ENCODE measurements at regions not wholly inside any gene's neighbourhood (a gene's known extent, or its start where the extent isn't known, plus 50 kb on each side); places are given as distances from the start of the nearest gene placed in this dataset.

GRCh38 chr5:139743001-139743771, 52.4 kb upstream of the PSD2 start:
- WGBS (ENCODE audit: extremely low coverage, insufficient coverage, insufficient read length): no CpG with 5 or more reads among the region's 9 CpGs

GRCh38 chr5:139743804-139744203, 51.8 kb upstream of the PSD2 start:
- H3K4me3 ChIP-seq (ENCODE audit: low read depth, low read length): no peak overlapping the region
- DNase-seq: no peak
- no peaks in the 10 kb centered on the region for H3K36me3 ChIP-seq (ENCODE audit: control insufficient read depth in 1 of 2, insufficient read depth in 2 of 2, low read length in 2 of 2)
- H4K12ac ChIP-seq (ENCODE audit: low read depth, low read length): no peak overlapping the region
- H3K18ac ChIP-seq (ENCODE audit: low read length): no peak overlapping the region
- H3K9ac ChIP-seq (ENCODE audit: low read length): no peak overlapping the region
- no peak overlapping the region for H3K27ac ChIP-seq (ENCODE audit: low read depth, low read length)
- H3K79me1 ChIP-seq (ENCODE audit: low read length): peaks cover 4% of the 10 kb centered on the region
- no peaks in the 10 kb centered on the region for H3K9me3 ChIP-seq (ENCODE audit: insufficient read depth, low read depth, low read length)
- no peak overlapping the region for H3K4ac ChIP-seq (ENCODE audit: low read depth, low read length)
- H3K79me2 ChIP-seq (ENCODE audit: control insufficient read depth, insufficient read depth, low read length, poor library complexity): no peaks in the 10 kb centered on the region
- H2BK120ac ChIP-seq (ENCODE audit: insufficient read depth, low read length, poor library complexity): no peak overlapping the region
- H4K91ac ChIP-seq (ENCODE audit: low read depth, low read length): no peak overlapping the region
- no CpG with 5 or more reads among the region's 2 CpGs for WGBS (ENCODE audit: extremely low coverage, insufficient coverage, insufficient read length)
- peaks cover 23 to 38% of the 10 kb centered on the region in 2 experiments for H3K4me1 ChIP-seq (ENCODE audit: control insufficient read depth in 1 of 2, insufficient read depth in 2 of 2, low read length in 2 of 2)
- H2BK5ac ChIP-seq (ENCODE audit: low read depth, low read length, poor library complexity): no peak overlapping the region
- no peak overlapping the region for H3K23ac ChIP-seq (ENCODE audit: low read length)
- no peak overlapping the region for H3K4me2 ChIP-seq (ENCODE audit: low read length)
- H2AFZ ChIP-seq (ENCODE audit: insufficient read depth, low read length, poor library complexity): no peak overlapping the region
- peaks cover 19% of the 10 kb centered on the region for H3K27me3 ChIP-seq (ENCODE audit: insufficient read depth, low read length)
- no peak overlapping the region for H2BK12ac ChIP-seq (ENCODE audit: low read length)
- H3K14ac ChIP-seq (ENCODE audit: low read length): no peak overlapping the region
- no peak overlapping the region for H2AK5ac ChIP-seq (ENCODE audit: low read length)
- no peak overlapping the region for H4K8ac ChIP-seq (ENCODE audit: low read depth, low read length)

More at GRCh38 chr5:139743001-139743771, 52.4 kb upstream of the PSD2 start:
- H3K23ac ChIP-seq (ENCODE audit: low read length): no peak overlapping the region
- H4K91ac ChIP-seq (ENCODE audit: low read depth, low read length): no peak overlapping the region
- H3K9ac ChIP-seq (ENCODE audit: low read length): no peak overlapping the region
- H3K79me2 ChIP-seq (ENCODE audit: control insufficient read depth, insufficient read depth, low read length, poor library complexity): no peaks in the 10 kb centered on the region
- no peaks in the 10 kb centered on the region for H3K36me3 ChIP-seq (ENCODE audit: control insufficient read depth in 1 of 2, insufficient read depth in 2 of 2, low read length in 2 of 2)
- no peak overlapping the region for H2BK120ac ChIP-seq (ENCODE audit: insufficient read depth, low read length, poor library complexity)
- no peak overlapping the region for H4K12ac ChIP-seq (ENCODE audit: low read depth, low read length)
- no peak overlapping the region for H2AK5ac ChIP-seq (ENCODE audit: low read length)
- H3K27ac ChIP-seq (ENCODE audit: low read depth, low read length): no peak overlapping the region
- no peak overlapping the region for H3K4ac ChIP-seq (ENCODE audit: low read depth, low read length)
- H3K79me1 ChIP-seq (ENCODE audit: low read length): peaks cover 4% of the 10 kb centered on the region
- no peak overlapping the region for H4K8ac ChIP-seq (ENCODE audit: low read depth, low read length)
- H3K18ac ChIP-seq (ENCODE audit: low read length): no peak overlapping the region
- H2BK5ac ChIP-seq (ENCODE audit: low read depth, low read length, poor library complexity): no peak overlapping the region
- peaks cover 1% of the 10 kb centered on the region for H3K9me3 ChIP-seq (ENCODE audit: insufficient read depth, low read depth, low read length)
- H3K4me1 ChIP-seq (ENCODE audit: control insufficient read depth in 1 of 2, insufficient read depth in 2 of 2, low read length in 2 of 2): peaks cover 23 to 36% of the 10 kb centered on the region in 2 experiments
- H3K4me2 ChIP-seq (ENCODE audit: low read length): no peak overlapping the region
- no peak for DNase-seq
- no peak overlapping the region for H3K14ac ChIP-seq (ENCODE audit: low read length)
- H2AFZ ChIP-seq (ENCODE audit: insufficient read depth, low read length, poor library complexity): no peak overlapping the region
- H3K27me3 ChIP-seq (ENCODE audit: insufficient read depth, low read length): peaks cover 13% of the 10 kb centered on the region
- no peak overlapping the region for H3K4me3 ChIP-seq (ENCODE audit: low read depth, low read length)
- no peak overlapping the region for H2BK12ac ChIP-seq (ENCODE audit: low read length)

- H3K79me2 ChIP-seq (ENCODE audit: control insufficient read depth, insufficient read depth, low read length, poor library complexity): no peaks in the 10 kb centered on the region
- peaks cover 23 to 33% of the 10 kb centered on the region in 2 experiments for H3K4me1 ChIP-seq (ENCODE audit: control insufficient read depth in 1 of 2, insufficient read depth in 2 of 2, low read length in 2 of 2)
- H3K4me2 ChIP-seq (ENCODE audit: low read length): no peak overlapping the region
- peak overlapping the region; percentile 16 for H4K91ac ChIP-seq (ENCODE audit: low read depth, low read length)
- peaks cover 4% of the 10 kb centered on the region for H3K79me1 ChIP-seq (ENCODE audit: low read length)
- no peak overlapping the region for H4K12ac ChIP-seq (ENCODE audit: low read depth, low read length)
- WGBS (ENCODE audit: extremely low coverage, insufficient coverage, insufficient read length): no CpG with 5 or more reads among the region's 12 CpGs
- H3K18ac ChIP-seq (ENCODE audit: low read length): no peak overlapping the region
- H2BK12ac ChIP-seq (ENCODE audit: low read length): no peak overlapping the region
- H2AK5ac ChIP-seq (ENCODE audit: low read length): no peak overlapping the region
- no peak overlapping the region for H3K14ac ChIP-seq (ENCODE audit: low read length)
- H4K8ac ChIP-seq (ENCODE audit: low read depth, low read length): no peak overlapping the region
- H3K4ac ChIP-seq (ENCODE audit: low read depth, low read length): no peak overlapping the region
- H3K27ac ChIP-seq (ENCODE audit: low read depth, low read length): no peak overlapping the region
- H3K23ac ChIP-seq (ENCODE audit: low read length): no peak overlapping the region
- DNase-seq: no peak
- H2BK5ac ChIP-seq (ENCODE audit: low read depth, low read length, poor library complexity): no peak overlapping the region
- H2BK120ac ChIP-seq (ENCODE audit: insufficient read depth, low read length, poor library complexity): no peak overlapping the region
- H2AFZ ChIP-seq (ENCODE audit: insufficient read depth, low read length, poor library complexity): no peak overlapping the region
- no peaks in the 10 kb centered on the region for H3K9me3 ChIP-seq (ENCODE audit: insufficient read depth, low read depth, low read length)
- H3K9ac ChIP-seq (ENCODE audit: low read length): no peak overlapping the region
- H3K4me3 ChIP-seq (ENCODE audit: low read depth, low read length): no peak overlapping the region
- H3K36me3 ChIP-seq (ENCODE audit: control insufficient read depth in 1 of 2, insufficient read depth in 2 of 2, low read length in 2 of 2): no peaks in the 10 kb centered on the region
- H3K27me3 ChIP-seq (ENCODE audit: insufficient read depth, low read length): peaks cover 20% of the 10 kb centered on the region
These were observed 51.0 kb upstream of the PSD2 start for GRCh38 chr5:139744471-139745131.

GRCh38 chr5:139745132-139745799, 50.3 kb upstream of the PSD2 start:
- Histone ChIP-seq H3K9ac (ENCODE audit: low read length) (no peak overlapping the region), H4K12ac (ENCODE audit: low read depth, low read length) (no peak overlapping the region), H3K4me2 (ENCODE audit: low read length) (peak overlapping the region; percentile 65), H3K4me3 (ENCODE audit: low read depth, low read length) (no peak overlapping the region), H3K79me2 (ENCODE audit: control insufficient read depth, insufficient read depth, low read length, poor library complexity) (no peaks in the 10 kb centered on the region), H3K27me3 (ENCODE audit: insufficient read depth, low read length) (peaks cover 20% of the 10 kb centered on the region), H2BK12ac (ENCODE audit: low read length) (no peak overlapping the region), H3K18ac (ENCODE audit: low read length) (no peak overlapping the region), H2AK5ac (ENCODE audit: low read length) (no peak overlapping the region), H3K27ac (ENCODE audit: low read depth, low read length) (no peak overlapping the region), H4K8ac (ENCODE audit: low read depth, low read length) (no peak overlapping the region), H3K23ac (ENCODE audit: low read length) (no peak overlapping the region), H2BK5ac (ENCODE audit: low read depth, low read length, poor library complexity) (no peak overlapping the region), H3K4ac (ENCODE audit: low read depth, low read length) (no peak overlapping the region), H3K36me3 (ENCODE audit: control insufficient read depth in 1 of 2, insufficient read depth in 2 of 2, low read length in 2 of 2) (no peaks in the 10 kb centered on the region), H3K4me1 (ENCODE audit: control insufficient read depth in 1 of 2, insufficient read depth in 2 of 2, low read length in 2 of 2) (peaks cover 23 to 33% of the 10 kb centered on the region in 2 experiments), H3K14ac (ENCODE audit: low read length) (no peak overlapping the region), H3K9me3 (ENCODE audit: insufficient read depth, low read depth, low read length) (no peaks in the 10 kb centered on the region), H4K91ac (ENCODE audit: low read depth, low read length) (peak overlapping the region; percentile 16), H2AFZ (ENCODE audit: insufficient read depth, low read length, poor library complexity) (no peak overlapping the region), H2BK120ac (ENCODE audit: insufficient read depth, low read length, poor library complexity) (no peak overlapping the region), H3K79me1 (ENCODE audit: low read length) (peaks cover 4% of the 10 kb centered on the region)
- DNase-seq: peak in 1 of 2 donors; percentile 15
- WGBS (ENCODE audit: extremely low coverage, insufficient coverage, insufficient read length): no CpG with 5 or more reads among the region's 17 CpGs
